OCI-LY3 (cell line): ENCODE measurements at regions not wholly inside any gene's neighbourhood (a gene's known extent, or its start where the extent isn't known, plus 50 kb on each side); places are given as distances from the start of the nearest gene placed in this dataset.

Experiments used
- H2AFZ ChIP-seq: fragments of 200-600, 300-600 bp; shearing (Covaris generic); 2 replicates; pipeline ENCODE4 v1.6.0; 2014; ENCODE audit warnings: antibody characterized with exemption, low read depth, low read length
- H3K27ac ChIP-seq: fragments of 200-600, 300-600 bp; sonication (generic); 2 replicates; pipeline ENCODE4 v1.5.1; 2014; ENCODE audit warnings: mild to moderate bottlenecking, low read length, moderate library complexity, mixed read lengths
- H3K27me3 ChIP-seq: fragments of 200-600, 300-600 bp; sonication (generic); 2 replicates; pipeline ENCODE4 v1.6.1; 2014; ENCODE audit warnings: low read depth, low read length, mixed read lengths
- H3K36me3 ChIP-seq: fragments of 200-600, 300-600 bp; sonication (generic); replicated peaks from 2 replicates; pipeline ENCODE3; 2014; ENCODE audit warnings: low read depth, low read length, mixed read lengths
- H3K4me1 ChIP-seq: fragments of 300-600, 200-600 bp; sonication (generic); 2 replicates; pipeline ENCODE4 v1.6.1; 2014; ENCODE audit warnings: low read length, mixed read lengths
- H3K4me2 ChIP-seq: fragments of 200-600, 300-600 bp; sonication (generic); 2 replicates; pipeline ENCODE4 v1.6.1; 2014; ENCODE audit warnings: low read length, mixed read lengths
- H3K4me3 ChIP-seq: fragments of 300-600, 200-600 bp; sonication (generic); 2 replicates; pipeline ENCODE4 v1.5.1; 2014; ENCODE audit warnings: antibody characterized with exemption, mild to moderate bottlenecking, low read length, moderate library complexity
- H3K79me2 ChIP-seq: fragments of 300-600, 200-600 bp; shearing (Covaris generic); 2 replicates; pipeline ENCODE4 v1.6.1; 2014; ENCODE audit warnings: mild to moderate bottlenecking, low read length, mixed read lengths
- H3K9ac ChIP-seq: fragments of 300-600, 200-600 bp; shearing (Covaris generic); 2 replicates; pipeline ENCODE4 v1.6.0; 2014; ENCODE audit warnings: mild to moderate bottlenecking, low read length, moderate library complexity
- H3K9me3 ChIP-seq: fragments of 200-600, 300-600 bp; shearing (Covaris generic); 2 replicates; pipeline ENCODE4 v1.6.1; 2014; ENCODE audit warnings: low read length, mixed read lengths; ENCODE audit not compliant: insufficient read depth
- H4K20me1 ChIP-seq: fragments of 200-600, 300-600 bp; sonication (generic); 2 replicates; pipeline ENCODE4 v1.6.1; 2016; ENCODE audit warnings: low read length, mixed read lengths; ENCODE audit not compliant: insufficient read depth
- EZH2phosphoT487 ChIP-seq: fragments of 200-600 bp; shearing (Covaris generic); IDR thresholded peaks from 2 replicates; pipeline ENCODE4 v1.6.1; 2018; ENCODE audit warnings: antibody characterized with exemption, mixed run types, low read depth
- TF ChIP-seq, protein P1 (sequence below): fragments of 200-600, 300-600 bp; sonication (generic); IDR thresholded peaks from 2 replicates; pipeline ENCODE4 v1.5.1; 2014; ENCODE audit warnings: antibody characterized with exemption, low read length, low read depth

DNA sequence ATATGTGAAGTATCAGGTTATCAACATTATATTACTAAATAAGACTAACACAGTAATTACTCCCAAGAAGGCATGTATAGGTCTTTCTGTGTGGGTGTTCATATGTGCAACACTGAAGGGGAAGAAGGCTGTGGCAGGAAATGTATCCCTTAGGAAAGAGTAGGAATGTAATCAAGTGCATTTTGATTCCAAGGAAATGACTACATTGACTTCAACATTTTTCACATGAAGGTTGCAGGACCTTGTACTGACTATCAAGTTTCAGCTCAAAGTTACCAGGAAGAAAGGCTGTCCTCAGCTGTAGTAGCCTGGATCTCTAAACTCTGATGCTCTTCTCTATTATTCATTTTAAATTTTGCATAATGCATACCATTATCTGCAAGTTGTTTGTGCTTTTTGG lies 680.8 kb downstream of the NYAP2 start:
- H3K4me3 ChIP-seq = no peak overlapping the region
- TF ChIP-seq, protein P1, sequence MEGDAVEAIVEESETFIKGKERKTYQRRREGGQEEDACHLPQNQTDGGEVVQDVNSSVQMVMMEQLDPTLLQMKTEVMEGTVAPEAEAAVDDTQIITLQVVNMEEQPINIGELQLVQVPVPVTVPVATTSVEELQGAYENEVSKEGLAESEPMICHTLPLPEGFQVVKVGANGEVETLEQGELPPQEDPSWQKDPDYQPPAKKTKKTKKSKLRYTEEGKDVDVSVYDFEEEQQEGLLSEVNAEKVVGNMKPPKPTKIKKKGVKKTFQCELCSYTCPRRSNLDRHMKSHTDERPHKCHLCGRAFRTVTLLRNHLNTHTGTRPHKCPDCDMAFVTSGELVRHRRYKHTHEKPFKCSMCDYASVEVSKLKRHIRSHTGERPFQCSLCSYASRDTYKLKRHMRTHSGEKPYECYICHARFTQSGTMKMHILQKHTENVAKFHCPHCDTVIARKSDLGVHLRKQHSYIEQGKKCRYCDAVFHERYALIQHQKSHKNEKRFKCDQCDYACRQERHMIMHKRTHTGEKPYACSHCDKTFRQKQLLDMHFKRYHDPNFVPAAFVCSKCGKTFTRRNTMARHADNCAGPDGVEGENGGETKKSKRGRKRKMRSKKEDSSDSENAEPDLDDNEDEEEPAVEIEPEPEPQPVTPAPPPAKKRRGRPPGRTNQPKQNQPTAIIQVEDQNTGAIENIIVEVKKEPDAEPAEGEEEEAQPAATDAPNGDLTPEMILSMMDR = no peak
- TF ChIP-seq EZH2phosphoT487 = no peak
- no peaks in the 10 kb centered on the region for H3K9me3 ChIP-seq
- no peak overlapping the region for H3K9ac ChIP-seq
- H3K27ac ChIP-seq = no peak overlapping the region
- H3K27me3 ChIP-seq = no peaks in the 10 kb centered on the region
- no peaks in the 10 kb centered on the region for H3K36me3 ChIP-seq
- H3K79me2 ChIP-seq = no peaks in the 10 kb centered on the region
- no peaks in the 10 kb centered on the region for H4K20me1 ChIP-seq
- no peak overlapping the region for H3K4me2 ChIP-seq
- H3K4me1 ChIP-seq = no peaks in the 10 kb centered on the region
- H2AFZ ChIP-seq = no peak overlapping the region

DNA sequence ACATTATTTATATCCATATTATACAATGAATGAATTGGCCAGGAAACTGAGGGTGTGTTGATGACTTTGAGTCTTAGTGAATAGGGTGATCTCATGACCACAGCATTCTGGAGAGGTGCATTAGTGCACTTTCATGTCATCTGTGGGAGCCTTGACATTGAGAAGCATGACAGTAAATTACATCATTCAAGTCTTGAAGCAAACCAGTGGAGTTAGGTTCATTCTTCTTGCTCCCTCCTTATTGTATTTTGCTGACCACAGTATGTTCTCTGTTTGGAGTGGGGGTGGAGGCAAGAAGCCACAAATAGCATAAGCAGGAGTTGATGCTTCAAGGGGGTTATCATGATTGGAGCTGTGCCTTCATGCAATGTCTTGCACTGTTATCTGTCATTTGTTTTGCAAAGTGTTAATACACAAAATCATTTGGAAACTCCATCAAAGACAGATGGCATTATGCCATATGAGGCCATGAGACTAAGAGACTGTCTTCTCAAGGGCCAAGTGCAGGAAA lies 680.2 kb downstream of the NYAP2 start:
- Histone ChIP-seq H3K4me3 (no peak overlapping the region), H3K4me1 (no peaks in the 10 kb centered on the region), H3K4me2 (no peak overlapping the region), H3K9me3 (no peaks in the 10 kb centered on the region), H3K9ac (no peak overlapping the region), H2AFZ (no peak overlapping the region), H3K36me3 (no peaks in the 10 kb centered on the region), H3K27ac (no peak overlapping the region), H3K79me2 (no peaks in the 10 kb centered on the region), H4K20me1 (no peaks in the 10 kb centered on the region), H3K27me3 (no peaks in the 10 kb centered on the region)
- TF ChIP-seq, protein P1 = no peak

- no peaks in the 10 kb centered on the region for H3K79me2 ChIP-seq
- no peaks in the 10 kb centered on the region for H3K27me3 ChIP-seq
- no peak overlapping the region for H3K4me3 ChIP-seq
- no peak for TF ChIP-seq EZH2phosphoT487
- TF ChIP-seq, protein P1 = no peak
- no peaks in the 10 kb centered on the region for H3K36me3 ChIP-seq
- H3K4me2 ChIP-seq = no peak overlapping the region
- no peak overlapping the region for H3K9ac ChIP-seq
- H2AFZ ChIP-seq = no peak overlapping the region
- no peaks in the 10 kb centered on the region for H4K20me1 ChIP-seq
- no peaks in the 10 kb centered on the region for H3K4me1 ChIP-seq
- H3K27ac ChIP-seq = no peak overlapping the region
- H3K9me3 ChIP-seq = no peaks in the 10 kb centered on the region
Measured at GRCh38 chr2:226079196-226079595, 679.7 kb downstream of the NYAP2 start.

DNA sequence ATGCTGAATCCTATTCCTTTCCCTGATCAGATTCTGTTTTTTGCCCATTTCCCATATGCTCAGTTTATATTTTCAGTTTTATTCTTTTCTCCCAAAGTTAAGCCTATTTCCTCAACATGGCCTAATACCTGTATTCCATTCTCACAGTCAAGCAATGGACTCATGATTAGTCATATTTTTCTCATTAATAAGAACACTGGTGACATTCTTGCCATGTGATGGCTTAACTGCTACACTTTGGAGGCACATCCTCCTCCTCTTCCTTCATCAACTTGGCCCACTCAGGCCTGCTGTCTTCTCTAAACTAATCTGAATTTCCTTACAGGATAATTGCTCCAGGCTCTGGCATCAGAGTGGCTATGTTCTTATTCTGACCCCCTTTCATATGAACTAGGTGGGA lies 679.2 kb downstream of the NYAP2 start:
- TF ChIP-seq, protein P1 = no peak
- TF ChIP-seq EZH2phosphoT487 = no peak
- Histone ChIP-seq H3K4me3 (no peak overlapping the region), H3K27ac (no peak overlapping the region), H3K79me2 (no peaks in the 10 kb centered on the region), H3K9me3 (no peaks in the 10 kb centered on the region), H3K27me3 (no peaks in the 10 kb centered on the region), H2AFZ (no peak overlapping the region), H3K36me3 (no peaks in the 10 kb centered on the region), H3K4me1 (no peaks in the 10 kb centered on the region), H3K4me2 (no peak overlapping the region), H3K9ac (no peak overlapping the region), H4K20me1 (no peaks in the 10 kb centered on the region)
